OCI-LY1 (cell line): ENCODE measurements at regions not wholly inside any gene's neighbourhood (a gene's known extent, or its start where the extent isn't known, plus 50 kb on each side); places are given as distances from the start of the nearest gene placed in this dataset.

ENCODE experiments used
- H2AFZ ChIP-seq: fragments of 200-600 bp; sonication (generic), shearing (Covaris generic); 2 replicates; pipeline ENCODE4 v1.6.0; 2014; ENCODE audit warnings: antibody characterized with exemption, mild to moderate bottlenecking, low read length
- H3F3A ChIP-seq: fragments of 200-600 bp; sonication (generic), shearing (Covaris generic); 2 replicates; pipeline ENCODE4 v1.6.0; 2014; ENCODE audit warnings: mild to moderate bottlenecking, antibody characterized with exemption, low read length, moderate library complexity; ENCODE audit not compliant: insufficient read depth
- H3K27ac ChIP-seq: fragments of 200-600 bp; sonication (generic); 2 replicates; pipeline ENCODE4 v1.5.1; 2014; ENCODE audit warnings: low read length, mixed run types, mild to moderate bottlenecking, low read depth; ENCODE audit not compliant: poor library complexity, severe bottlenecking
- H3K27me3 ChIP-seq: fragments of 200-600 bp; sonication (generic); 2 replicates; pipeline ENCODE4 v1.6.0; 2014; ENCODE audit warnings: antibody characterized with exemption, mild to moderate bottlenecking, low read length, moderate library complexity; ENCODE audit not compliant: insufficient read depth
- H3K36me3 ChIP-seq: fragments of 200-600 bp; sonication (generic); 2 replicates; pipeline ENCODE4 v1.6.1; 2014; ENCODE audit warnings: mild to moderate bottlenecking, antibody characterized with exemption, low read length, moderate library complexity, mixed read lengths; ENCODE audit not compliant: insufficient read depth
- H3K4me1 ChIP-seq: fragments of 200-600 bp; sonication (generic); 2 replicates; pipeline ENCODE4 v1.5.1; 2014; ENCODE audit warnings: mild to moderate bottlenecking, low read length, moderate library complexity; ENCODE audit not compliant: insufficient read depth, severe bottlenecking
- H3K4me2 ChIP-seq: fragments of 200-600 bp; sonication (generic), shearing (Covaris generic); 2 replicates; pipeline ENCODE4 v1.6.1; 2014; ENCODE audit warnings: low read length
- H3K4me3 ChIP-seq: fragments of 200-600 bp; sonication (generic); 2 replicates; pipeline ENCODE4 v1.5.1; 2014; ENCODE audit warnings: low read length, low read depth, mild to moderate bottlenecking, mixed read lengths; ENCODE audit not compliant: poor library complexity, severe bottlenecking
- H3K79me2 ChIP-seq: fragments of 200-600 bp; shearing (Covaris generic); 2 replicates; pipeline ENCODE4 v1.6.1; 2016; ENCODE audit warnings: mixed run types, low read length, mixed read lengths; ENCODE audit not compliant: insufficient read depth
- H3K9ac ChIP-seq: fragments of 200-600 bp; sonication (generic), shearing (Covaris generic); 2 replicates; pipeline ENCODE4 v1.6.1; 2014; ENCODE audit warnings: mild to moderate bottlenecking, low read length, mixed read lengths
- H3K9me2 ChIP-seq: fragments of 200-600 bp; sonication (generic), shearing (Covaris generic); 2 replicates; pipeline ENCODE4 v1.6.1; 2014; ENCODE audit warnings: low read depth, mild to moderate bottlenecking, low read length, mixed read lengths
- H3K9me3 ChIP-seq: fragments of 200-600 bp; shearing (Covaris generic); 2 replicates; pipeline ENCODE4 v1.6.1; 2014; ENCODE audit warnings: low read length, mixed read lengths
- H4K20me1 ChIP-seq: fragments of 200-600 bp; sonication (generic), shearing (Covaris generic); 2 replicates; pipeline ENCODE4 v1.6.0; 2016; ENCODE audit warnings: mild to moderate bottlenecking, low read length; ENCODE audit not compliant: insufficient read depth
- EZH2 ChIP-seq: fragments of 200-600 bp; sonication (generic), shearing (Covaris generic); IDR thresholded peaks from 2 replicates; pipeline ENCODE4 v1.8.0; 2017; ENCODE audit warnings: borderline replicate concordance, mixed run types, mild to moderate bottlenecking, antibody characterized with exemption, low read length, moderate library complexity, mixed read lengths
- TF ChIP-seq, protein P1 (sequence below): fragments of 200-600 bp; sonication (generic), shearing (Covaris generic); IDR thresholded peaks from 2 replicates; pipeline ENCODE4 v1.5.1; 2017; ENCODE audit warnings: mild to moderate bottlenecking, antibody characterized with exemption, low read length, moderate library complexity, mixed read lengths

GRCh38 chr18:70418546-70419311, 129.9 kb downstream of the SOCS6 start:
- H3K27me3 ChIP-seq = no peaks in the 10 kb centered on the region
- H3K4me3 ChIP-seq = no peak overlapping the region
- no peaks in the 10 kb centered on the region for H4K20me1 ChIP-seq
- H3K79me2 ChIP-seq = no peaks in the 10 kb centered on the region
- H3K9ac ChIP-seq = no peak overlapping the region
- H3K4me1 ChIP-seq = no peaks in the 10 kb centered on the region
- TF ChIP-seq, protein P1, sequence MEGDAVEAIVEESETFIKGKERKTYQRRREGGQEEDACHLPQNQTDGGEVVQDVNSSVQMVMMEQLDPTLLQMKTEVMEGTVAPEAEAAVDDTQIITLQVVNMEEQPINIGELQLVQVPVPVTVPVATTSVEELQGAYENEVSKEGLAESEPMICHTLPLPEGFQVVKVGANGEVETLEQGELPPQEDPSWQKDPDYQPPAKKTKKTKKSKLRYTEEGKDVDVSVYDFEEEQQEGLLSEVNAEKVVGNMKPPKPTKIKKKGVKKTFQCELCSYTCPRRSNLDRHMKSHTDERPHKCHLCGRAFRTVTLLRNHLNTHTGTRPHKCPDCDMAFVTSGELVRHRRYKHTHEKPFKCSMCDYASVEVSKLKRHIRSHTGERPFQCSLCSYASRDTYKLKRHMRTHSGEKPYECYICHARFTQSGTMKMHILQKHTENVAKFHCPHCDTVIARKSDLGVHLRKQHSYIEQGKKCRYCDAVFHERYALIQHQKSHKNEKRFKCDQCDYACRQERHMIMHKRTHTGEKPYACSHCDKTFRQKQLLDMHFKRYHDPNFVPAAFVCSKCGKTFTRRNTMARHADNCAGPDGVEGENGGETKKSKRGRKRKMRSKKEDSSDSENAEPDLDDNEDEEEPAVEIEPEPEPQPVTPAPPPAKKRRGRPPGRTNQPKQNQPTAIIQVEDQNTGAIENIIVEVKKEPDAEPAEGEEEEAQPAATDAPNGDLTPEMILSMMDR = no peak
- no peak for TF ChIP-seq EZH2
- H3K4me2 ChIP-seq = no peak overlapping the region
- no peaks in the 10 kb centered on the region for H3K9me3 ChIP-seq
- no peak overlapping the region for H3K27ac ChIP-seq
- H2AFZ ChIP-seq = no peak overlapping the region
- H3F3A ChIP-seq = no peaks in the 10 kb centered on the region
- no peaks in the 10 kb centered on the region for H3K9me2 ChIP-seq
- no peaks in the 10 kb centered on the region for H3K36me3 ChIP-seq

GRCh38 chr18:70417847-70418246, 129.0 kb downstream of the SOCS6 start:
- H3K9ac ChIP-seq = no peak overlapping the region
- no peaks in the 10 kb centered on the region for H3K27me3 ChIP-seq
- H3F3A ChIP-seq = no peaks in the 10 kb centered on the region
- H3K4me1 ChIP-seq = no peaks in the 10 kb centered on the region
- H3K9me3 ChIP-seq = no peaks in the 10 kb centered on the region
- H3K27ac ChIP-seq = no peak overlapping the region
- no peak overlapping the region for H3K4me3 ChIP-seq
- no peaks in the 10 kb centered on the region for H3K9me2 ChIP-seq
- H4K20me1 ChIP-seq = no peaks in the 10 kb centered on the region
- H3K79me2 ChIP-seq = no peaks in the 10 kb centered on the region
- H3K36me3 ChIP-seq = no peaks in the 10 kb centered on the region
- TF ChIP-seq EZH2 = no peak
- TF ChIP-seq, protein P1 = no peak
- no peak overlapping the region for H2AFZ ChIP-seq
- H3K4me2 ChIP-seq = no peak overlapping the region

DNA sequence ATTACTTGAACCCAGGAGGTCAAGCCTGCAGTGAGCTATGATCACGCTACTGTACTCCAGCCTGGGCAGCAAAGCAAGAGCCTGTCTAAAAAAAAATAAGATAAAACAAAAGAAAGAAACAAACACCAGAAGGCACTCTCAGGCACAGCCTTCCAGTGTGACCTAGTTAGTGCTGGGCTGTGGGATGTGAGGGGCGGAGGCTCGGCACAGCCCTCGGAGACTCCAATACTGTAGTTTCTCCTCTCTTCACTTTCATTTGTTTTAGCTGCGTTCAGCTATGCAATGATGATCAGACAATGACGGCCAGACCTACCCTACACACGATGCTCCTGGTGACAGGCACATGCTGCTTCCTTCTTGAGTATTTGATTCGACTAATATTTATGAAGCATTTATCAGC, 127.7 kb downstream of the SOCS6 start:
- Histone ChIP-seq H3F3A (no peaks in the 10 kb centered on the region), H3K9me2 (no peaks in the 10 kb centered on the region), H3K9ac (no peak overlapping the region), H4K20me1 (no peaks in the 10 kb centered on the region), H3K4me2 (no peak overlapping the region), H3K9me3 (no peaks in the 10 kb centered on the region), H3K79me2 (no peaks in the 10 kb centered on the region), H3K4me1 (no peaks in the 10 kb centered on the region), H3K27me3 (no peaks in the 10 kb centered on the region), H3K4me3 (no peak overlapping the region), H2AFZ (no peak overlapping the region), H3K36me3 (no peaks in the 10 kb centered on the region), H3K27ac (no peak overlapping the region)
- TF ChIP-seq, protein P1 = no peak
- no peak for TF ChIP-seq EZH2
